ENCODE measurements at regions not wholly inside any gene's neighbourhood (a gene's known extent, or its start where the extent isn't known, plus 50 kb on each side); places are given as distances from the start of the nearest gene placed in this dataset.

DNA sequence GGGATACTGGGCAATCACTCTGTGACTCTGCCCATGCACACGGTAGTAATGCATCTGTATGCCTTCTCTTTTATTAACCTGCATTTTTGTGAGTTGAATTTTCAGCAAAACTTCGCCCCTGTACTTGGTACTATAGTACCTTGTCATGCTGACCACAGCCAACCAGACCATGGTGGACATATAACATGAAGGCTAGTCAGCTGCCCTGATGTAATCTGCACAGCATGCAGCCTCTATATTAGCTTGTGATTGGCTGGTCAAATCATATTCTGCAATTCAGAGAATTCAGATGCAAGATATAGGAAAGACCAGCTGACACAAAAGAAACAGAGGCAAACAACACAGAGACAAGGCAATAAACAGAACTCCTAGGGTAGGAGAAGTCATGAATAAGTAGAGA, 200.9 kb upstream of the JARID2 start:
- TF ChIP-seq, protein P1, sequence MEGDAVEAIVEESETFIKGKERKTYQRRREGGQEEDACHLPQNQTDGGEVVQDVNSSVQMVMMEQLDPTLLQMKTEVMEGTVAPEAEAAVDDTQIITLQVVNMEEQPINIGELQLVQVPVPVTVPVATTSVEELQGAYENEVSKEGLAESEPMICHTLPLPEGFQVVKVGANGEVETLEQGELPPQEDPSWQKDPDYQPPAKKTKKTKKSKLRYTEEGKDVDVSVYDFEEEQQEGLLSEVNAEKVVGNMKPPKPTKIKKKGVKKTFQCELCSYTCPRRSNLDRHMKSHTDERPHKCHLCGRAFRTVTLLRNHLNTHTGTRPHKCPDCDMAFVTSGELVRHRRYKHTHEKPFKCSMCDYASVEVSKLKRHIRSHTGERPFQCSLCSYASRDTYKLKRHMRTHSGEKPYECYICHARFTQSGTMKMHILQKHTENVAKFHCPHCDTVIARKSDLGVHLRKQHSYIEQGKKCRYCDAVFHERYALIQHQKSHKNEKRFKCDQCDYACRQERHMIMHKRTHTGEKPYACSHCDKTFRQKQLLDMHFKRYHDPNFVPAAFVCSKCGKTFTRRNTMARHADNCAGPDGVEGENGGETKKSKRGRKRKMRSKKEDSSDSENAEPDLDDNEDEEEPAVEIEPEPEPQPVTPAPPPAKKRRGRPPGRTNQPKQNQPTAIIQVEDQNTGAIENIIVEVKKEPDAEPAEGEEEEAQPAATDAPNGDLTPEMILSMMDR (IDR thresholded peaks at IDR 0.05; ENCODE audit: insufficient read depth in 1 of 2, low read depth in 1 of 2, low read length in 1 of 2, severe bottlenecking in 1 of 2, unreplicated experiment in 1 of 2), result no peak
- intact Hi-C loops (cut with micrococcal nuclease; ENCODE audit: unreplicated experiment), result no loop called here
- CTCF ChIA-PET, result no interaction called here
- POLR2A ChIA-PET, result no interaction called here
- Mint-ChIP-seq H3K9me3 (ENCODE audit: unreplicated experiment) (no peaks in the 10 kb centered on the region), H3K27me3 (ENCODE audit: insufficient read depth, unreplicated experiment) (no peaks in the 10 kb centered on the region), H3K4me3 (ENCODE audit: unreplicated experiment) (no peak overlapping the region), H3K4me1 (ENCODE audit: low read depth, unreplicated experiment) (peaks cover 13% of the 10 kb centered on the region), H3K36me3 (ENCODE audit: insufficient read depth, unreplicated experiment) (no peaks in the 10 kb centered on the region), H3K27ac (ENCODE audit: unreplicated experiment) (no peak overlapping the region)
- DNase-seq, result no peak
- BruUV-seq (replicated peaks), result no TSS peak
- H3K36me3 ChIP-seq (ENCODE audit: control insufficient read depth, insufficient read depth, low read length), result no peaks in the 10 kb centered on the region
- no peak overlapping the region for H3K4me3 ChIP-seq (ENCODE audit: low read depth, low read length)
- H3K9me3 ChIP-seq, result no peaks in the 10 kb centered on the region
- H3K4me1 ChIP-seq, result peaks cover 26% of the 10 kb centered on the region
- no peaks in the 10 kb centered on the region for H3K27me3 ChIP-seq (replicated peaks; ENCODE audit: control insufficient read depth, insufficient read depth, low read length)

DNA sequence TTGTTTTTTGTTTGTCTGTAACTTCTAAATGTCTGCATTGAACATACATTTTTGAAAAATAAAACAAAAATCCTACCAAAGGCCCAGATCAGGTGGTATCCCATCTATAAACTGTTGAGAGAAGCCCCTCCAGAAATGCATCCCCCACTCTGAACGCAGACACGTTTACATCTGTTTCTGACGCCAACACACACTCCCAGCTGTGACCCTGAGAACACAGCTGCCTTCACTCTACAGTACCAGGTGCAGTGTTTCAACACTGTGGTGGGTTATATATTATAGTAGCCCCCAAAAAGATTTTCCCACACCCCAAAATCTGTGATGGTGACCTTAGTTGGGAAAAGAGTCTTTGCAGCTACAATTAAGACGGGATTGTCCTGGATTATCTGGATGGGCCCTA, 199.1 kb upstream of the JARID2 start:
- H3K36me3 Mint-ChIP-seq (ENCODE audit: insufficient read depth, unreplicated experiment), result no peaks in the 10 kb centered on the region
- ChIA-PET CTCF (no interaction called here), POLR2A (no interaction called here)

DNA sequence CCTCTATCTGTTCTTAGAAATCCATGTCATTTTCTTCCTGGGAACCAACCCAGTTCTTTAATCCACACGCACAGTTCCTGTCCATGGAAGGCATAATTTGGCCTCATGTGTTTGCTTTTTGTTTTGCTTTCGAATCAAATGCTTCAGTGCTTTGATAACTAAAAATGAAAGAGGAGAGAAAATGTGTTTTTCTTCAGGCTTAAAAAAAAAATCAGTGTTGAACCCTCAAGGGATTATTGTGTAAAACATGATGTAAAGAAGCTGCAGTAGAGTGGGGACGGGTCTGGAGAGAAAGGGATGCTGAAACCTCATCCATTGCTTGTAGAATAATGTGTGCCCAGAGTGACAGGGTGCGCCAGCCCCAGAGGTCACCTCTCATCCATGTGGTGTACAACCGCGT, 197.5 kb upstream of the JARID2 start:
- TF ChIP-seq, protein P1 (IDR thresholded peaks at IDR 0.05; ENCODE audit: insufficient read depth in 1 of 2, low read depth in 1 of 2, low read length in 1 of 2, severe bottlenecking in 1 of 2, unreplicated experiment in 1 of 2), result no peak
- Histone ChIP-seq H3K4me1 (peaks cover 17% of the 10 kb centered on the region), H3K9me3 (no peaks in the 10 kb centered on the region), H3K4me3 (ENCODE audit: low read depth, low read length) (no peak overlapping the region), H3K27me3 (replicated peaks; ENCODE audit: control insufficient read depth, insufficient read depth, low read length) (no peaks in the 10 kb centered on the region), H3K36me3 (ENCODE audit: control insufficient read depth, insufficient read depth, low read length) (no peaks in the 10 kb centered on the region)
- POLR2A ChIA-PET, result no interaction called here
- Mint-ChIP-seq H3K9me3 (ENCODE audit: unreplicated experiment) (no peaks in the 10 kb centered on the region), H3K27ac (ENCODE audit: unreplicated experiment) (no peak overlapping the region), H3K36me3 (ENCODE audit: insufficient read depth, unreplicated experiment) (no peaks in the 10 kb centered on the region), H3K4me3 (ENCODE audit: unreplicated experiment) (no peak overlapping the region), H3K27me3 (ENCODE audit: insufficient read depth, unreplicated experiment) (no peaks in the 10 kb centered on the region), H3K4me1 (ENCODE audit: low read depth, unreplicated experiment) (peaks cover 13% of the 10 kb centered on the region)
- intact Hi-C loops (cut with micrococcal nuclease; ENCODE audit: unreplicated experiment), result no loop called here
- CTCF ChIA-PET, result no interaction called here
- no peak for DNase-seq
- BruUV-seq (replicated peaks), result no TSS peak

More for the DNA sequence above, 199.1 kb upstream of the JARID2 start:
- Histone ChIP-seq H3K4me1 (peaks cover 26% of the 10 kb centered on the region), H3K4me3 (ENCODE audit: low read depth, low read length) (no peak overlapping the region), H3K36me3 (ENCODE audit: control insufficient read depth, insufficient read depth, low read length) (no peaks in the 10 kb centered on the region), H3K9me3 (no peaks in the 10 kb centered on the region), H3K27me3 (replicated peaks; ENCODE audit: control insufficient read depth, insufficient read depth, low read length) (no peaks in the 10 kb centered on the region)
- no peaks in the 10 kb centered on the region for H3K9me3 Mint-ChIP-seq (ENCODE audit: unreplicated experiment)
- intact Hi-C loops (cut with micrococcal nuclease; ENCODE audit: unreplicated experiment), result no loop called here
- peaks cover 13% of the 10 kb centered on the region for H3K4me1 Mint-ChIP-seq (ENCODE audit: low read depth, unreplicated experiment)
- TF ChIP-seq, protein P1 (IDR thresholded peaks at IDR 0.05; ENCODE audit: insufficient read depth in 1 of 2, low read depth in 1 of 2, low read length in 1 of 2, severe bottlenecking in 1 of 2, unreplicated experiment in 1 of 2), result no peak
- H3K4me3 Mint-ChIP-seq (ENCODE audit: unreplicated experiment), result no peak overlapping the region
- BruUV-seq (replicated peaks), result no TSS peak
- H3K27me3 Mint-ChIP-seq (ENCODE audit: insufficient read depth, unreplicated experiment), result no peaks in the 10 kb centered on the region
- no peak overlapping the region for H3K27ac Mint-ChIP-seq (ENCODE audit: unreplicated experiment)
- no peak for DNase-seq

Measured in Caco-2 (cell line).